SK-N-MC (cell line): ENCODE measurements at regions not wholly inside any gene's neighbourhood (a gene's known extent, or its start where the extent isn't known, plus 50 kb on each side); places are given as distances from the start of the nearest gene placed in this dataset.

ENCODE experiments used
- EZH2 ChIP-seq: fragments of 200-600 bp; sonication (generic); IDR thresholded peaks from one replicate; pipeline ENCODE4 v1.6.1; 2017; ENCODE audit warnings: antibody characterized with exemption
- POLR2AphosphoS5 ChIP-seq: IDR thresholded peaks from 2 replicates; pipeline ENCODE4 v1.6.1; 2012; ENCODE audit warnings: mild to moderate bottlenecking, low read depth, low read length, borderline replicate concordance

GRCh38 chr7:41113719-41114118 is 589.2 kb downstream of the INHBA start:
- TF ChIP-seq EZH2 (no peak), POLR2AphosphoS5 (no peak)
